ENCODE measurements at regions not wholly inside any gene's neighbourhood (a gene's known extent, or its start where the extent isn't known, plus 50 kb on each side); places are given as distances from the start of the nearest gene placed in this dataset.

DNA sequence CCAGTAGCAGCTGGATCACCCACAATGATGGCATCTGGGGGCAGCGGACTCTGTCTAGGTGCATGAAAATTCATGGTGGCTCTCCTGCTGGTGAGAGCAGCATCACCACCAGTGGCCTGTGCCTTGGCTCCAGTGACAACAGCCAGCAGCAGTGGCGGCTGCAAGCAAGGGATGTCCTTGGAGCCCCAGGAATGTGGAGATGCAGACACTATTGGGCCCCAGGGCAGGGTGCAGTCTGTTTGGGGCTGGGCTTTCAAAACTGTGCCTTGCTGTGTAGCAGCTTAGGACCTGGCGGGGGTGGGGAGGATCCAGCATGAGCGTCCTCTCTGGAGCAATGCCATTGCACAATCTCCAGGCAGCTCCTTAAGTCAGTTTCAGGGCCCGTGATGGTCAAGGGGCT lies 199.7 kb downstream of the CHD9NB start:
- TF ChIP-seq, protein P1, sequence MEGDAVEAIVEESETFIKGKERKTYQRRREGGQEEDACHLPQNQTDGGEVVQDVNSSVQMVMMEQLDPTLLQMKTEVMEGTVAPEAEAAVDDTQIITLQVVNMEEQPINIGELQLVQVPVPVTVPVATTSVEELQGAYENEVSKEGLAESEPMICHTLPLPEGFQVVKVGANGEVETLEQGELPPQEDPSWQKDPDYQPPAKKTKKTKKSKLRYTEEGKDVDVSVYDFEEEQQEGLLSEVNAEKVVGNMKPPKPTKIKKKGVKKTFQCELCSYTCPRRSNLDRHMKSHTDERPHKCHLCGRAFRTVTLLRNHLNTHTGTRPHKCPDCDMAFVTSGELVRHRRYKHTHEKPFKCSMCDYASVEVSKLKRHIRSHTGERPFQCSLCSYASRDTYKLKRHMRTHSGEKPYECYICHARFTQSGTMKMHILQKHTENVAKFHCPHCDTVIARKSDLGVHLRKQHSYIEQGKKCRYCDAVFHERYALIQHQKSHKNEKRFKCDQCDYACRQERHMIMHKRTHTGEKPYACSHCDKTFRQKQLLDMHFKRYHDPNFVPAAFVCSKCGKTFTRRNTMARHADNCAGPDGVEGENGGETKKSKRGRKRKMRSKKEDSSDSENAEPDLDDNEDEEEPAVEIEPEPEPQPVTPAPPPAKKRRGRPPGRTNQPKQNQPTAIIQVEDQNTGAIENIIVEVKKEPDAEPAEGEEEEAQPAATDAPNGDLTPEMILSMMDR (IDR thresholded peaks at IDR 0.05; ENCODE audit: insufficient read depth, low read length, poor library complexity, severe bottlenecking) = no peak
- no peak for TF ChIP-seq EZH2phosphoT487 (conservative IDR thresholded peaks at IDR 0.05; ENCODE audit: low read length)

Data from SU-DHL-6 (cell line).